Gastroesophageal sphincter (tissue), 3 donors: ENCODE measurements at regions not wholly inside any gene's neighbourhood (a gene's known extent, or its start where the extent isn't known, plus 50 kb on each side); places are given as distances from the start of the nearest gene placed in this dataset.

ENCODE experiments used
- CTCF ChIP-seq, 4 experiments: fragments of 200-600 bp in 2 of 4; fragments of 450-650 bp in 2 of 4; sonication (generic) in 1 of 4; IDR thresholded peaks; one replicate each; pipeline ENCODE4 v1.5.1; 2017 to 2019; ENCODE audit warnings: antibody characterized with exemption in 4 of 4, mild to moderate bottlenecking in 2 of 4, moderate library complexity in 2 of 4
- POLR2A ChIP-seq, 2 donors: fragments of 450-650 bp; IDR thresholded peaks; one replicate each; pipeline ENCODE4 v1.6.1; 2017; ENCODE audit warnings: antibody characterized with exemption in 2 of 2, mild to moderate bottlenecking in 2 of 2, moderate library complexity in 1 of 2

- TF ChIP-seq CTCF (IDR thresholded peaks at IDR 0.05): no peak
- no peak for TF ChIP-seq POLR2A (IDR thresholded peaks at IDR 0.05)
These were observed 68.2 kb upstream of the CCDC190 start for GRCh38 chr1:162929177-162929576.
